Gastroesophageal sphincter (tissue), 3 donors: ENCODE measurements at regions not wholly inside any gene's neighbourhood (a gene's known extent, or its start where the extent isn't known, plus 50 kb on each side); places are given as distances from the start of the nearest gene placed in this dataset.

ENCODE experiments used
- CTCF ChIP-seq, 4 experiments: fragments of 200-600 bp in 2 of 4; fragments of 450-650 bp in 2 of 4; sonication (generic) in 1 of 4; IDR thresholded peaks; one replicate each; pipeline ENCODE4 v1.5.1; 2017 to 2019; ENCODE audit warnings: antibody characterized with exemption in 4 of 4, mild to moderate bottlenecking in 2 of 4, moderate library complexity in 2 of 4
- EP300 ChIP-seq: sonication (generic); formaldehyde crosslinking; IDR thresholded peaks from one replicate; pipeline ENCODE4 v1.6.1; 2017; ENCODE audit warnings: antibody characterized with exemption, mild to moderate bottlenecking
- POLR2A ChIP-seq, 2 donors: fragments of 450-650 bp; IDR thresholded peaks; one replicate each; pipeline ENCODE4 v1.6.1; 2017; ENCODE audit warnings: antibody characterized with exemption in 2 of 2, mild to moderate bottlenecking in 2 of 2, moderate library complexity in 1 of 2
- POLR2AphosphoS5 ChIP-seq: sonication (generic); formaldehyde crosslinking; IDR thresholded peaks from one replicate; pipeline ENCODE4 v1.6.1; 2017; ENCODE audit warnings: antibody characterized with exemption

- no peak for TF ChIP-seq POLR2AphosphoS5
- TF ChIP-seq CTCF (IDR thresholded peaks at IDR 0.05): no peak
- no peak for TF ChIP-seq POLR2A (IDR thresholded peaks at IDR 0.05)
- TF ChIP-seq EP300: no peak
These were observed 248.9 kb downstream of the SLC7A11 start for GRCh38 chr4:137993232-137993631.
